Type B pancreatic cell (in vitro differentiated cells): ENCODE measurements at regions not wholly inside any gene's neighbourhood (a gene's known extent, or its start where the extent isn't known, plus 50 kb on each side); places are given as distances from the start of the nearest gene placed in this dataset.

ENCODE experiments used
- DNase-seq: peaks from one replicate; pipeline ENCODE4 v3.0.0; 2021; ENCODE audit warnings: mixed read lengths; ENCODE audit not compliant: unreplicated experiment; ENCODE audit errors: extremely low spot score
- H3K27ac Mint-ChIP-seq: 2 replicates; pipeline ENCODE4 v1.8.0; 2021; ENCODE audit warnings: mild to moderate bottlenecking, mixed read lengths
- H3K27me3 Mint-ChIP-seq: 2 replicates; pipeline ENCODE4 v1.8.0; 2021; ENCODE audit warnings: mixed read lengths
- H3K36me3 Mint-ChIP-seq: 2 replicates; pipeline ENCODE4 v1.8.0; 2021; ENCODE audit warnings: mixed read lengths
- H3K4me1 Mint-ChIP-seq: one replicate; pipeline ENCODE4 v1.8.0; 2021; ENCODE audit warnings: mixed read lengths; ENCODE audit not compliant: unreplicated experiment
- H3K4me3 Mint-ChIP-seq: 2 replicates; pipeline ENCODE4 v1.8.0; 2021; ENCODE audit warnings: mild to moderate bottlenecking, mixed read lengths
- H3K9me3 Mint-ChIP-seq: 2 replicates; pipeline ENCODE4 v1.8.0; 2021; ENCODE audit warnings: mixed read lengths
- TF ChIP-seq, protein P1 (sequence below): fragments of 200-600 bp; sonication (generic); conservative IDR thresholded peaks from 2 replicates; pipeline ENCODE4 v1.5.0; 2021; ENCODE audit warnings: antibody characterized with exemption, mild to moderate bottlenecking

DNA sequence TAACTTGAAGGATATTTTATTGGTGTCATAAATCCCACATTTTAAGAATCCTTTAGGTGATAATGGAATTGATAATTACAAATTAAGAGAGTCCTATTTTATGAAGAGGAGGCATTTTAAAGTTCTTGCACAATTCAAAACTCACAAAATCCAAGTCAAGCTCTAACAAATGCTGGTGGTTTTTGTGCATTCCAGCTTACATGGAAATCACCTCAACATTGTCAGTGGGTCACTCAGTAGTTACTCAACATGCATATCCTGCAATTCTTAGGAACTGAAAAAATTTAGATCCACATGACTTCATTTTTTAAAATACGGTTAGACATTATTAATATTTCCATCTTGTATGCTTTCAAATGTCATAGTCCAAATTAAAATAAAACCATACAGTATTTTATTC lies 487.2 kb downstream of the CNTN3 start:
- DNase-seq: no peak
- Mint-ChIP-seq H3K36me3 (no peaks in the 10 kb centered on the region), H3K4me3 (no peak overlapping the region), H3K9me3 (peaks cover 4% of the 10 kb centered on the region), H3K27ac (no peak overlapping the region), H3K4me1 (no peaks in the 10 kb centered on the region), H3K27me3 (no peaks in the 10 kb centered on the region)
- TF ChIP-seq, protein P1, sequence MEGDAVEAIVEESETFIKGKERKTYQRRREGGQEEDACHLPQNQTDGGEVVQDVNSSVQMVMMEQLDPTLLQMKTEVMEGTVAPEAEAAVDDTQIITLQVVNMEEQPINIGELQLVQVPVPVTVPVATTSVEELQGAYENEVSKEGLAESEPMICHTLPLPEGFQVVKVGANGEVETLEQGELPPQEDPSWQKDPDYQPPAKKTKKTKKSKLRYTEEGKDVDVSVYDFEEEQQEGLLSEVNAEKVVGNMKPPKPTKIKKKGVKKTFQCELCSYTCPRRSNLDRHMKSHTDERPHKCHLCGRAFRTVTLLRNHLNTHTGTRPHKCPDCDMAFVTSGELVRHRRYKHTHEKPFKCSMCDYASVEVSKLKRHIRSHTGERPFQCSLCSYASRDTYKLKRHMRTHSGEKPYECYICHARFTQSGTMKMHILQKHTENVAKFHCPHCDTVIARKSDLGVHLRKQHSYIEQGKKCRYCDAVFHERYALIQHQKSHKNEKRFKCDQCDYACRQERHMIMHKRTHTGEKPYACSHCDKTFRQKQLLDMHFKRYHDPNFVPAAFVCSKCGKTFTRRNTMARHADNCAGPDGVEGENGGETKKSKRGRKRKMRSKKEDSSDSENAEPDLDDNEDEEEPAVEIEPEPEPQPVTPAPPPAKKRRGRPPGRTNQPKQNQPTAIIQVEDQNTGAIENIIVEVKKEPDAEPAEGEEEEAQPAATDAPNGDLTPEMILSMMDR: no peak

DNA sequence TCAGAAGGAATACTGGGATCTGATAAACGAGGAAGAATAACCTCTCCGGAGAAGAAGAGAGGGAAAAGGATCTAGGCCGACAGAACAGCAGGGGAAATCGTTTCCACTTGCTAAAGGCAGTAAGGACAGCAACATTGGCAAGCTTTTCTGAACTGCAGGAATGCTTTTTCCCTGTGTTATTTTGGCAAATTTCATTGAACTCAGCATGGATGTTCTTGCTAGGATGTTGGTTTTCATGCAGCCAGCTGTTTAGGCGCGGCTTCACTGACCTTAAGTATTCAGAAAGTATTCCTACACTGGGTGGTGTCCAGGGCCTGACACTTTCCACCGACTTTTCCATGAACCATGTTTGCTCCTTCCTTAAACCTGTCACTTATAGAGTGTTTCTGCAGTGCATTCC lies 489.7 kb downstream of the CNTN3 start:
- H3K9me3 Mint-ChIP-seq: peaks cover 11% of the 10 kb centered on the region
- TF ChIP-seq, protein P1: no peak

DNA sequence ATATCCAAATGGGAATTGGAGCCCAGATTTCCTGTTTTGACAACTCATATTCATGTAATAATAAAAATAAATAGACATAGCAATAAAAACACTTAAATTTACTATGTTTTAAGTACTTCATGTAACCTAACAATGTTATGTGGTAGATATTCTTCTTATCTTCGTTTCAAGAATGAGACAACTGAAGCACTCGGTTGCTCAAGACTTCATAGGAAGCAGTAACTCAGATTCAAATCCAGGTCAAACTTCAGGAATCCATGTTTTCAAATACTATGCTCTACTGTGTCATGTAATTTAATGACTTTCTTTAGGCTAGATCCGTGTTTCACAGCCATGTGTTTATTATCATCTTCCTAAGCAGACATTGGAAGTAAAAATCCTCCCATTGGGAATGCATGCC lies 492.2 kb downstream of the CNTN3 start:
- H3K4me1 Mint-ChIP-seq: no peaks in the 10 kb centered on the region
- H3K9me3 Mint-ChIP-seq: peaks cover 10% of the 10 kb centered on the region
- no peaks in the 10 kb centered on the region for H3K27me3 Mint-ChIP-seq
- no peak overlapping the region for H3K4me3 Mint-ChIP-seq
- H3K36me3 Mint-ChIP-seq: no peaks in the 10 kb centered on the region
- TF ChIP-seq, protein P1: no peak
- no peak for DNase-seq
- no peak overlapping the region for H3K27ac Mint-ChIP-seq

More for the DNA sequence above, 489.7 kb downstream of the CNTN3 start:
- no peaks in the 10 kb centered on the region for H3K27me3 Mint-ChIP-seq
- no peaks in the 10 kb centered on the region for H3K36me3 Mint-ChIP-seq
- DNase-seq: no peak
- no peak overlapping the region for H3K4me3 Mint-ChIP-seq
- H3K27ac Mint-ChIP-seq: no peak overlapping the region
- no peaks in the 10 kb centered on the region for H3K4me1 Mint-ChIP-seq

DNA sequence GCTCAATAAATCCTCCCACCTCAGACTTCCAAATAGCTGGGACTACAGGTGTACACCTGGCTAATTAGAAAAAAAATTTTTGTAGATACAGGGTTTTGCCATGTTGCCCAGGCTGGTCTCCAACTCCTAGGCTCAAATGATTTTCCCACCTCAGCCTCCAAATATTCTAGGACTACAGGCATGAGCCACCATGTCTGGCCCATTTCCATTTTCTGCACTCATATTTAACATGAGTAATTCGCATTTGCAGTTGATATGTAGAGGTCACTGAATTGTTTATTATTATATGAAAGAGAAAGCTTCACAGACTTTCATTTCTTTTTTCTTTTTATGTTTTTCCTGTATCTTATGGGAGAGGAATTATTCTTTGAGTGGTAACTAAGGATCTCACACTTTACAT lies 492.7 kb downstream of the CNTN3 start:
- no peak for DNase-seq
- H3K9me3 Mint-ChIP-seq: peaks cover 10% of the 10 kb centered on the region
- no peak overlapping the region for H3K4me3 Mint-ChIP-seq
- TF ChIP-seq, protein P1: no peak
- H3K4me1 Mint-ChIP-seq: no peaks in the 10 kb centered on the region
- no peaks in the 10 kb centered on the region for H3K36me3 Mint-ChIP-seq
- no peak overlapping the region for H3K27ac Mint-ChIP-seq
- no peaks in the 10 kb centered on the region for H3K27me3 Mint-ChIP-seq

DNA sequence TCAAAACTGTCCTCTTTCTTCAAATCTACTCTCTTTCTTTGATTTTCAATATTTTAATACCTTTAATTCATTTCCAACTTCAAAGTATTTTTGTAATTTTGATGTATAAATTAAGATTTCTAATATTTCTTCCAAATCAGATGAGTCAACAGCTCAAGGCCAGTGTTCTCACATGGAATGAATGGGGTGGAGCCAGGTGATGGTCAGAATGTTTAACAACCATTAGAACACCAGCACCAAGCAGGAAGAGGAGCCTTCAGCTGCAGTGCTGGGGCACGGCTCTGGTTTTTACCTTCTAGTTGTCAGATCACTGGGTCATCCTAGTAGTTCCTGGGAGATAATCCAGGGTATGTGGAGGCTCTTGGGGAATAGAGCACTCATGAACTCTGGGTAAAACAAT lies 494.5 kb upstream of the PDZRN3 start:
- Mint-ChIP-seq H3K9me3 (peaks cover 10% of the 10 kb centered on the region), H3K27me3 (no peaks in the 10 kb centered on the region), H3K4me1 (no peaks in the 10 kb centered on the region), H3K4me3 (no peak overlapping the region), H3K27ac (no peak overlapping the region), H3K36me3 (no peaks in the 10 kb centered on the region)
- no peak for DNase-seq
- TF ChIP-seq, protein P1: no peak

DNA sequence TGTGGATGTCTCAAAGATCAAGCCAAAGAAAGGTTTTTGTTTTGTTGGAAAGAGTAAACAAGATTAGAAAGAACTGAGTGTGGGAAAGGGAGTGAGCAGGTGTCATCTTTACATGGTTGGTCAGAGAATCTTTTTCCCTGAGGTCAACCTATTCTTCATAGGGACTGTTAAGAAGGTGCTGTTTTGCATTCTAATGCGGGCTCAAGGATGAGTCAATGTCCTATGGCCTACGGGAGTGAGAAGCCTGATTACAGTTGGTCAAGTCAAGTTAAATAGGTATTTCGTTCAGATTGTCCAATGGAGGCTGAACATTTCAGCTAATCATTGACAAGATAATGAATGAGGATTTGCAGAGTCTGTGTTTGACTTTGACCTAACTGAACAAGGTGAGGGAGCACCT lies 491.2 kb upstream of the PDZRN3 start:
- H3K27ac Mint-ChIP-seq: no peak overlapping the region
- TF ChIP-seq, protein P1: no peak
- H3K9me3 Mint-ChIP-seq: peaks cover 9% of the 10 kb centered on the region

More for the DNA sequence above, 491.2 kb upstream of the PDZRN3 start:
- Mint-ChIP-seq H3K36me3 (no peaks in the 10 kb centered on the region), H3K4me3 (no peak overlapping the region), H3K27me3 (no peaks in the 10 kb centered on the region), H3K4me1 (no peaks in the 10 kb centered on the region)
- DNase-seq: no peak
